SK-N-MC (cell line): ENCODE measurements at regions not wholly inside any gene's neighbourhood (a gene's known extent, or its start where the extent isn't known, plus 50 kb on each side); places are given as distances from the start of the nearest gene placed in this dataset.

Experiments used
- EZH2 ChIP-seq: fragments of 200-600 bp; sonication (generic); IDR thresholded peaks from one replicate; pipeline ENCODE4 v1.6.1; 2017; ENCODE audit warnings: antibody characterized with exemption
- FOXP2 ChIP-seq: optimal IDR thresholded peaks from 2 replicates; pipeline ENCODE3; 2011; ENCODE audit warnings: mild to moderate bottlenecking, moderate library complexity; ENCODE audit not compliant: insufficient read depth; ENCODE audit errors: extremely low read length, control extremely low read depth
- POLR2AphosphoS5 ChIP-seq: IDR thresholded peaks from 2 replicates; pipeline ENCODE4 v1.6.1; 2012; ENCODE audit warnings: mild to moderate bottlenecking, low read depth, low read length, borderline replicate concordance

DNA sequence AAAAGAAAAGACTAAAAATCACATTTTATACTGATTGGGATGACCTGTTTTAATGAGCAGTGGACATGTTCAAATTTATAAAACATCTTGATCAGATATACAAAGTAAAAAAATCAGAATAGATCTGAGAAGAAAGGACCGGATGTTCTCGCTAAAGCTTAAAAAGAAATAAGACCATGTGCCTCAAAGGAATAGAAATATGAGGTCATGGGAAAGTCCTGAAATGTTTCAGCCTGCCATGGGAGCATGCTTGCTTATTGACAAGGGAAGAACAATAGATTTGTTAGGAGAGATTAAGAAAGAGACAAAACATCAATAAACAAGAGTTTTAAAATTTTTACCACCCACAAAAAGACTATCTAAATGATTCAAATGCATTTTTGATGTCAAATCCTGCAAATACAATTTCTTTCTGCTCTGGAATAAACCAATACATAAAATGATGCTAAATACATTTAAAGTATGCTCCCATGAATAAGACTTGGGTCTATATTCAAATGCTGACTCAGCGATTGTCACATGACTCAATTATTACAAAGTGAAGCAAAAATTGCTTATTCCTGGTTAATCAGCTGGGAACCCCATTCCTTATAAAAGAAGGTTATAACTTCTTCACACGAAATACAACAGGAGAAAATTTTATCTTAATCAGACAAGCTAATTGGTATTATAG, 633.9 kb upstream of the PKDCC start:
- TF ChIP-seq EZH2, result no peak
- TF ChIP-seq POLR2AphosphoS5, result no peak
- no peak for TF ChIP-seq FOXP2
